GM21367 (cell line): ENCODE measurements at regions not wholly inside any gene's neighbourhood (a gene's known extent, or its start where the extent isn't known, plus 50 kb on each side); places are given as distances from the start of the nearest gene placed in this dataset.

ENCODE experiments used
- ATAC-seq: cut with Tn5 transposase; IDR thresholded peaks from one replicate; pipeline ENCODE4 v1.9.1; 2021; ENCODE audit not compliant: unreplicated experiment

GRCh38 chr1:87949711-87950110 is 621.0 kb downstream of the LMO4 start:
- no peak for ATAC-seq

GRCh38 chr1:87950369-87950768 is 621.7 kb downstream of the LMO4 start:
- no peak for ATAC-seq

DNA sequence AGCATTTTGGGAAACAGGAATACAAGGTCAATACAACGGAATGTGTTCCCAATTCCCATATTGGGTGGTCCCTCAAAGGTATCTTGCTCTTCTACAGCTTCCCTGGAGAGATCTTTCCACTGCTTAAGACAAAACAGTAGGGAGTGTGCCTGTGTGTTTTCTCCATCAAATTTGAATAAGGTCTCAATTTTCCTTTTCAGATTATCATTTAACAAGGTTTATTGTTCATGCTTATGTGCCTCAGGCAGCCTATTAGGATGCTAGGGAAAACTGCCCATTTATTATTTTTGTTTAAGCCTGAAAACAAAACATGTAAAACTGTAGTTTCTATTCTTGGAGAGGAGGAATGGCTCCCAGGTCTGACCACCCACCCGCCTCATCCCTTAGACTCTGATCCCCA is 622.7 kb downstream of the LMO4 start:
- no peak for ATAC-seq

DNA sequence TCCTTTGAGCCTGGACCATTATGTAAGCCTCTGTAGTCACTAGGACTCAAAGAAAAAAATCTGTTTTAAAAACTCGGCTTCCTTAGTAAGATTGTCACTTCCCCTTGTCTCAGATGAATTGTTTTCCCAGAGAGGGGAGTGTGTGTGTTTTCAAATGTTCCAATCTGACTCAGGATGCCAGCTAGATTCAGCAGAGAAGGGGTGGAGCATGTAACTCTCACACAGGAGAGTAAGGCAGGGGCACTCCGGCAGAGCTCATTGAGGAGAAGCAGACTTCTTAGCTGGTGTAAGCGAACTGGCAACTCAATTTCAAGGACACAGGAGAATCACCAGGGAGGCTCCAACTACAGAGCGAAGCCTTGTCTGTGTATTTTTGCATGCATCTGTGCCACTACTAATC is 623.2 kb downstream of the LMO4 start:
- ATAC-seq, result no peak

- no peak for ATAC-seq
Measured at GRCh38 chr1:87953121-87953520, 624.4 kb downstream of the LMO4 start.

GRCh38 chr1:87953732-87954344 is 625.2 kb downstream of the LMO4 start:
- ATAC-seq, result peak; percentile 86

- no peak for ATAC-seq
Measured at GRCh38 chr1:87955038-87955437, 626.4 kb downstream of the LMO4 start.

- ATAC-seq, result no peak
Measured at GRCh38 chr1:87956072-87956471, 627.4 kb downstream of the LMO4 start.

GRCh38 chr1:87956750-87957149 is 628.1 kb downstream of the LMO4 start:
- ATAC-seq, result no peak

- no peak for ATAC-seq
Measured at GRCh38 chr1:87957331-87957730, 628.7 kb downstream of the LMO4 start.

DNA sequence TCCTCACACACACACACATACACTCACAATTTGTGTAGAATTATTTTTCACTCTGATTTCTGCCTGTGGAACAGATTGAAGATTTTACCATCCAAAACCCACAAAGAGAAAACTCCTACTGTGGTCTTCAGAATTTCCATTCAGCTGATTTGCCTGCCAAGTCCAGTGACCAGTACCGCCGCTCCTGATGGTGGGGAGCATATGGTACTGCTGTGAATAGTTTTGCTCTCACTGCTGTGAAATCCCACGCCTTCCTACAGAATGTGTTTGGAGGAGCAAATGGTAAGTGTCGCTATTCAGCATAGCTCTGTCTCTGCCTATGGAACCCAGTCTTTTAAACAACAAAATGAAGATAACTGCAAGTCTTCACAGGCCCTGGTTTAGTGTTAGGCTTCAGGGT is 629.5 kb downstream of the LMO4 start:
- ATAC-seq, result no peak

GRCh38 chr1:87958716-87959115 is 630.0 kb downstream of the LMO4 start:
- no peak for ATAC-seq

- no peak for ATAC-seq
Measured at GRCh38 chr1:87959236-87959635, 630.6 kb downstream of the LMO4 start.

DNA sequence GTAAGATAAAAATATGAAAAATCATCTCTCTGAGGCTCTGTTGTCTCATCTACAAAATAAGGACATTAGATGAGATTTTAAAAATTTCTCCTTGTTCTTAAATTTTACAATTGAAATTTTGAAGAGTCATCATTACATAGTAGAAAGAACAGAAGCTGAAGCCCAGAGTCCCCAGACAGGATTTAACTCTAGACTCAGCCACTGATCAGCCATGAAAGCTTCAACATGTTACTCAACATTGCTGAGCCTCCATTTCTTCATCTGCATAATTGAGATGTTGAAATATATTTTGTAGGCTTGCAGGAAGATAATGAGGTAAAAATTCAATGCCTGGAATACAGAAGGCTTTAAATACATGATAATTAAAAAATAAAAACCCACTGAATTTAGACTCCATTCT is 633.3 kb downstream of the LMO4 start:
- ATAC-seq, result no peak

DNA sequence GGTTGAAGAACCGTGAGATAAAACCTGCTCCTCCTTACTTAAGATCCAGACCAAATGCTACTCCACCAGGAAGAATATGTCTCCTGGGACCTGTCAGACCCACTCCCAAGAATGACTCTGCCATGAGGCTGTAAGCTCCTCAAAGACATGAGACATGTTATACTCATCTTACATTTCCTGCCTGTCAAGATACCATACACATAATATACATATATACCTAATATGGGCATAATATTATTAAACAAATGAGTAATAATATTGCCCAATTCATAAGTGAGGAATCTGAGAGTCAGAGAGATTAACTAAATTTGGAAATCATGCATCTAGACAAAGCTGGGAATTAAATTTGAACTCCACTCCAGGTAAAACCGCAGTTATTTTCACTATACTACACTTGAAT is 634.9 kb downstream of the LMO4 start:
- no peak for ATAC-seq

GRCh38 chr1:87965193-87965592 is 636.5 kb downstream of the LMO4 start:
- no peak for ATAC-seq

DNA sequence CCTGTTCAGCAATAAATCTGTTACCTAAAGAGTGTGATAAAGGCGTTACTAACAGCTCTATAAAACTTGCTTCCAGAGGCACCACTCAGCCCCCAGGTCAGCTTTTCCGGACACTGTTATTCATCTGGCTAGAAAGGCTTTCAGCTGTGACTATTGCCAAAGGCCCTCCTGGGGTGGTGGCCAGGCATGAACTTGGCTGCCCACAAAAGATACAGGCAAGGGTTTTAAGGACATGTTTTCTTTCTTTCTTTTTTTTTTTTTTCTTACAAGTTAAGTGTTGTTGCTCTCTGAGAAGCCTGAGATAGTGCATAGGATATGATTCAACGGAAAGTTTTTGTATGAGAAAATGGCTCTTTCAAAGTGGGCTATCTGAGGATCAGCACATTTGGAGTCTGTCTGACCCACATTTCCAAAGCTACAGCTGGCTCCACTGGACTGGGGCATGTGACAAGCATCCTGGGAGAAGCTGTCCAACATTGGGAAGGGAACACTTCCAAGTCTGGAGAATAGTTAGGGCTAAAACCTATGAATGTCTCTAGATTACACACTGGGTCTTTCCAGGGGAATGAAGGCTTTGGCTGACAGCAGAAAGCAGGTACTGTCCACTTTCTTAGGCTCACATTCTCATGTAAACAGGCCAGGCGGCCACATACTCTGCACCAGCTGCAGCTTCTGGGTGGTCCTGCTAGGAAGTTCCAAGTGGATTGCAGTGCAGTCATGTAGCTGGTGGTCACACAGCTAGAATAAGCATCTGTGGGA is 639.7 kb downstream of the LMO4 start:
- ATAC-seq, result no peak

DNA sequence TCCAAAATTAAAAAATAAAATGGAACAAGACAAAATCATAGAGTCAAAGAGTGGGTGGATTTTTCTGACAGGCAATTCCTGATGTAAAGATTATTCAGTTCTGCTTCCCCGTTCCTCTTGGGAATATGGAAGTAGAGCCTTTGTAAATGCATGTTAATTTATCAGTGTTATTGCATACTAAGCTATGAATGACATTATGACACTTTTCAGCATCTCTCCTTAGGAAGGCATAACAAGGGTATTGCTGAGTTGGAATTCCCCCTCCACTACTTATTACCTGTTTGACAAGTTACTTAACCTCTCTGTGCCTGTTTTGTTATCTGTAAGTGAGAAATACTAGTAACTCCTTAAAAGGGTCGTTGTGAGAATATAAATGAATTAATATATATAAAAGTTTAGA is 640.4 kb downstream of the LMO4 start:
- no peak for ATAC-seq

- ATAC-seq, result no peak
Measured at GRCh38 chr1:87972811-87973210, 644.1 kb downstream of the LMO4 start.

GRCh38 chr1:87973896-87974295 is 645.2 kb downstream of the LMO4 start:
- ATAC-seq, result no peak

DNA sequence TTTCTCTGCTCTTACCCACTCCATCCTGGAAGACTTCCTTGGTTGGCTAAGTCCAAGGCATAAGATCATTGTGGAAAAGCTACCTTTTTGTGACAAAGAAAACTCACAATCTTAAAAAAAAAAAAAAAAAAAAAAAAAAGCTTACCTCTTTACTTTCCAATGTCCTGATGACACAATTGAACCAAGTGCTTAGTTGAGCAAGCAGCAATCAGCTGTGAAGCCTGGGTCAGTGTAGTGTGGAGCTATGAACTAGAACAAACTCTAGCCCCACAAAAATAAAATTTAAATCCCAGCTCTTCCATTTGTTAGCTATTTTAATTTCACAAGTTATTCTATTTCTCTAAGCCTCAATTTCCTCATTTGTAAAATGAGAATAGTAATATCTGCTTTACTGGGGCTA is 647.6 kb downstream of the LMO4 start:
- no peak for ATAC-seq

DNA sequence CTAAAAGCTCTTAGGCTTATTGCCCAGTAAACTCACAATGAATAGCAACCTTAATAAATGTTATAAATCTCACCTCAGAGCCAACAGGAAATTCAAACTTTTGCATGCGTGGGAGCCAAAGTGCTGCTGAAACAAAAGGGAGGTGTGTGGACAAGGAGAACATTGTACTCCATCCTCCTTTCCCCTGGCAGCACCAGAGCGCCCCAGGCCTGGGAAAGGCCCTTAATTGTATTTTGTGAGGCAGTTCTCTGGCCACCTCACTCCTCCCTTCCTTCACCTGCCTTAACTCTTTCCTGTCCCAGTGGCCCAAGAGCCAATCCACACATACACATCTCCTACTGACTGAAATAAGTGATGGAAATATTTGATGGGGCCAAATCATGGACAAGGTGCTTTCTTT is 648.5 kb downstream of the LMO4 start:
- no peak for ATAC-seq

DNA sequence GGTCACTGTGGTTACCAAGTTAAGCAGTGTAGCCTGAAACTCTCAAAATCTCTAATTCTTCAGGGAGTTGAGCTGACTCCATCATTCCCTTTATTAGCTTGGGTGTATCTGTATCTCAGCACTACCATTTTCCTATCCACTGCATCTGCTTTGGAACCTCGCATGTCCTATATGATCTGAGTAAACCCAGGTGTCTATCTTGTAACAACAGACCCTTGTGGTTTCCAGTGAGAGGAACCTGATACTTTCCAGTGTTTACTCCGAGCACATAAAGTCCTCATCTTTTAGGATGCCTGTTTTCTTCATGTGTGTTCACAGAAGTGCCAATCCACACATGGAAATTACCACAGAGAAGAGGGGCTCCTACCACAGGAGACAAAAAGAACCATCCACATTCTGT is 650.4 kb downstream of the LMO4 start:
- ATAC-seq, result no peak
